Neural cell (in vitro differentiated cells): ENCODE measurements at regions not wholly inside any gene's neighbourhood (a gene's known extent, or its start where the extent isn't known, plus 50 kb on each side); places are given as distances from the start of the nearest gene placed in this dataset.

Experiments
- EP300 ChIP-seq: fragments of 450-650 bp; conservative IDR thresholded peaks from 2 replicates; pipeline ENCODE4 v1.6.1; 2014; ENCODE audit warnings: antibody characterized with exemption, mild to moderate bottlenecking, moderate library complexity; ENCODE audit not compliant: poor library complexity, severe bottlenecking
- EZH2 ChIP-seq: fragments of 200-600, 300-800 bp; shearing (Covaris generic), sonication (generic); IDR thresholded peaks from 2 replicates; pipeline ENCODE4 v1.6.1; 2014; ENCODE audit warnings: antibody characterized with exemption, low read length, borderline replicate concordance, mild to moderate bottlenecking; ENCODE audit not compliant: insufficient read depth, poor library complexity, severe bottlenecking
- POLR2AphosphoS5 ChIP-seq: IDR thresholded peaks from 2 replicates; pipeline ENCODE4 v1.6.1; 2012
- RAD21 ChIP-seq: fragments of 450-650 bp; conservative IDR thresholded peaks from 2 replicates; pipeline ENCODE4 v1.6.1; 2014; ENCODE audit warnings: antibody characterized with exemption, mild to moderate bottlenecking, moderate library complexity
- TAF1 ChIP-seq: IDR thresholded peaks from 2 replicates; pipeline ENCODE4 v1.6.1; 2012; ENCODE audit warnings: low read depth
- TF ChIP-seq, protein P1 (sequence below): fragments of 450-650 bp; IDR thresholded peaks from 2 replicates; pipeline ENCODE4 v1.5.1; 2014; ENCODE audit warnings: antibody characterized with exemption, mild to moderate bottlenecking, moderate library complexity; ENCODE audit not compliant: poor library complexity, severe bottlenecking

DNA sequence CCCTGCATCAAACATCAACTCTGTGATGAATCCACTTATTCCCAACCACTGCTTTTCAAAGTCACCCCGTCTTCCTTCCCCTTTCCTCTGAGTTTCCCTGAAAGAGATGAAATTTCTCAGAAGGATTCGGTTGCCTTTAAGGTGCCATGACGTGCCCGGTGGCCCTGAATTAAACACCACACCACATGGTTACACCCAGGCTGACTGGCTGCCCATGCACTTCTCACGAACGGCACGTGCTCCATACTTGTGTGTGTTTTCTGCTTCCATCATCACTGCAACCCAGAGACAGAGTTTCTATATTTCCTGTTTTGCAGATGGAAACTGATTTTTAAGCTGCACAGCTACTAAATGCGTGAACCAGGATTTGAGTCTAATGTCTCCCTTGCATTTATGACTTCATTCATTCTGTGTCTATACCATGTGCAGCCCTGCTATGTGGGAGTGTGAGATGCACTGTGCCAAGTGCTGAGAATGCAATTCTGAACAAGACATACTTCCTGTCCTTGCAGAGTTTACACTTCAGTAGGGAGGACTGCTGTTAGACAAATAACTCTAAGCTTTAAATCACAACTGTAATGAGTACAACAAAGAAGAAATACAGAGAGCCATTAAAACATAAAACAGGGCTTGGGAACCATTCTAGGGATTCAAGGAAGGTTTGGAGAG is 162.9 kb downstream of the NXNL2 start:
- TF ChIP-seq, protein P1, sequence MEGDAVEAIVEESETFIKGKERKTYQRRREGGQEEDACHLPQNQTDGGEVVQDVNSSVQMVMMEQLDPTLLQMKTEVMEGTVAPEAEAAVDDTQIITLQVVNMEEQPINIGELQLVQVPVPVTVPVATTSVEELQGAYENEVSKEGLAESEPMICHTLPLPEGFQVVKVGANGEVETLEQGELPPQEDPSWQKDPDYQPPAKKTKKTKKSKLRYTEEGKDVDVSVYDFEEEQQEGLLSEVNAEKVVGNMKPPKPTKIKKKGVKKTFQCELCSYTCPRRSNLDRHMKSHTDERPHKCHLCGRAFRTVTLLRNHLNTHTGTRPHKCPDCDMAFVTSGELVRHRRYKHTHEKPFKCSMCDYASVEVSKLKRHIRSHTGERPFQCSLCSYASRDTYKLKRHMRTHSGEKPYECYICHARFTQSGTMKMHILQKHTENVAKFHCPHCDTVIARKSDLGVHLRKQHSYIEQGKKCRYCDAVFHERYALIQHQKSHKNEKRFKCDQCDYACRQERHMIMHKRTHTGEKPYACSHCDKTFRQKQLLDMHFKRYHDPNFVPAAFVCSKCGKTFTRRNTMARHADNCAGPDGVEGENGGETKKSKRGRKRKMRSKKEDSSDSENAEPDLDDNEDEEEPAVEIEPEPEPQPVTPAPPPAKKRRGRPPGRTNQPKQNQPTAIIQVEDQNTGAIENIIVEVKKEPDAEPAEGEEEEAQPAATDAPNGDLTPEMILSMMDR = no peak
- TF ChIP-seq RAD21 (no peak), EP300 (no peak), POLR2AphosphoS5 (no peak), TAF1 (no peak), EZH2 (no peak)
